ENCODE measurements at regions not wholly inside any gene's neighbourhood (a gene's known extent, or its start where the extent isn't known, plus 50 kb on each side); places are given as distances from the start of the nearest gene placed in this dataset.

DNA sequence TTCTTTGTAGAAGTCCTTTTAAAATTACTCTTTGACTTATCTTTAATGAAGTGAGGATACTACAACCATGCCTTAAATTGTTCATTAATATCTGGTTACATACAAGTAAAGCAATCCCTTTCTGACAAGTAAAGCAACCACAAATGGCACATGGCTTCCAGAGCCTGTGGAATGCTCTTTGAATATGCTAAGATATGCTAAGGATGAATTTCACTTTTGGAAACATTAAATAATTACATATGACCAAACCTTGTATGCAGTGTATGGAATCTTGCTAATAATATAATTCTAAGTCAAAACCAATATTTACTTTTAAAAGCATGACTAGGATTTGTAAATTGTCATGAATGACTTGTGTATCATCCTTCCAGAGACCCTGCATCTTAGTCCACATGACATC is 1711.2 kb upstream of the CELF4 start:
- Histone ChIP-seq H3K36me3 (ENCODE audit: low read depth, missing control alignments) (no peaks in the 10 kb centered on the region), H3K27me3 (no peaks in the 10 kb centered on the region), H3K9me3 (no peaks in the 10 kb centered on the region), H3K4me1 (no peaks in the 10 kb centered on the region), H3K27ac (no peak overlapping the region), H3K4me3 (no peak overlapping the region)
- intact Hi-C loops (cut with DNase I; ENCODE audit: low total_unique reads) = no loop called here
- no peak for DNase-seq
- TF ChIP-seq CTCF (IDR thresholded peaks at IDR 0.05) = no peak
- TF ChIP-seq POLR2A (IDR thresholded peaks at IDR 0.05) = no peak

- DNase-seq = no peak
- TF ChIP-seq POLR2A (IDR thresholded peaks at IDR 0.05) = no peak
- TF ChIP-seq CTCF (IDR thresholded peaks at IDR 0.05) = no peak
- 40 to 46% methylated on average over 1 of the region's 1 CpG for WGBS, 2 donors
- Histone ChIP-seq H3K36me3 (ENCODE audit: low read depth, missing control alignments) (no peaks in the 10 kb centered on the region), H3K4me3 (no peak overlapping the region), H3K27me3 (no peaks in the 10 kb centered on the region), H3K4me1 (no peaks in the 10 kb centered on the region), H3K27ac (no peak overlapping the region), H3K9me3 (no peaks in the 10 kb centered on the region)
- intact Hi-C loops (cut with DNase I; ENCODE audit: low total_unique reads) = no loop called here
Measured at GRCh38 chr18:39274535-39274934, 1708.9 kb upstream of the CELF4 start.

GRCh38 chr18:39272230-39272629 is 1706.6 kb upstream of the CELF4 start:
- no peaks in the 10 kb centered on the region for H3K9me3 ChIP-seq
- intact Hi-C loops (cut with DNase I; ENCODE audit: low total_unique reads) = no loop called here
- TF ChIP-seq POLR2A (IDR thresholded peaks at IDR 0.05) = no peak
- no peak for TF ChIP-seq CTCF (IDR thresholded peaks at IDR 0.05)
- H3K27me3 ChIP-seq = no peaks in the 10 kb centered on the region
- no peaks in the 10 kb centered on the region for H3K36me3 ChIP-seq (ENCODE audit: low read depth, missing control alignments)
- DNase-seq = no peak
- no peaks in the 10 kb centered on the region for H3K4me1 ChIP-seq
- H3K4me3 ChIP-seq = no peak overlapping the region
- H3K27ac ChIP-seq = no peak overlapping the region
- WGBS, 2 donors = 75% methylated on average over 1 of the region's 1 CpG

DNA sequence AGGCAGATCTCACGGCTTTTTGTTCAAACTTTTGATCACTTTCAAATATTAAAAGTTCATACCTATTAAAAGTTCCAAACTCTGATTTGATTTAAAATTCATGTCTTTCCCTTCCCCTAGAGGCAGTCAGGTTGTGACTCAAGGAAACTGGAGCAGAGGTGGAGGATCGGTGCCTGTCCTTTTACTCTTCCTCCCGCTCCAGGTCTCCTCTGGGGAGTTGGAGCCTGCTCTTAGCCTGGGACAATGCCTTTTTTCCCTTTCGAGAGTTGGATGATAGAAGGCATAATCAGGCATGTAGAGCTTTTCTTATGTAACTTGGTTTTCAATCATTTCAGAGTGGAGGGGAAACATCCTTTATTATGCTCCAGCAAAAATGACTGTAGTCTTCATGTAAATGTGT is 1706.1 kb upstream of the CELF4 start:
- Histone ChIP-seq H3K4me1 (no peaks in the 10 kb centered on the region), H3K27ac (no peak overlapping the region), H3K4me3 (no peak overlapping the region), H3K27me3 (no peaks in the 10 kb centered on the region), H3K36me3 (ENCODE audit: low read depth, missing control alignments) (no peaks in the 10 kb centered on the region), H3K9me3 (no peaks in the 10 kb centered on the region)
- whole genome bisulfite sequencing, 2 donors = 80 to 90% methylated on average over 4 of the region's 4 CpGs
- no peak for TF ChIP-seq CTCF (IDR thresholded peaks at IDR 0.05)
- TF ChIP-seq POLR2A (IDR thresholded peaks at IDR 0.05) = no peak
- intact Hi-C loops (cut with DNase I; ENCODE audit: low total_unique reads) = no loop called here
- no peak for DNase-seq

- intact Hi-C loops (cut with DNase I; ENCODE audit: low total_unique reads) = no loop called here
- WGBS, 2 donors = 91 to 93% methylated on average over 1 of the region's 1 CpG
- no peak overlapping the region for H3K27ac ChIP-seq
- H3K4me1 ChIP-seq = no peaks in the 10 kb centered on the region
- DNase-seq = no peak
- no peaks in the 10 kb centered on the region for H3K36me3 ChIP-seq (ENCODE audit: low read depth, missing control alignments)
- TF ChIP-seq POLR2A (IDR thresholded peaks at IDR 0.05) (no peak), CTCF (IDR thresholded peaks at IDR 0.05) (no peak)
- no peaks in the 10 kb centered on the region for H3K9me3 ChIP-seq
- H3K27me3 ChIP-seq = no peaks in the 10 kb centered on the region
- H3K4me3 ChIP-seq = no peak overlapping the region
Measured at GRCh38 chr18:39260565-39260964, 1695.0 kb upstream of the CELF4 start.

All from testis (tissue), 2 donors.